ENCODE measurements at regions not wholly inside any gene's neighbourhood (a gene's known extent, or its start where the extent isn't known, plus 50 kb on each side); places are given as distances from the start of the nearest gene placed in this dataset.

DNA sequence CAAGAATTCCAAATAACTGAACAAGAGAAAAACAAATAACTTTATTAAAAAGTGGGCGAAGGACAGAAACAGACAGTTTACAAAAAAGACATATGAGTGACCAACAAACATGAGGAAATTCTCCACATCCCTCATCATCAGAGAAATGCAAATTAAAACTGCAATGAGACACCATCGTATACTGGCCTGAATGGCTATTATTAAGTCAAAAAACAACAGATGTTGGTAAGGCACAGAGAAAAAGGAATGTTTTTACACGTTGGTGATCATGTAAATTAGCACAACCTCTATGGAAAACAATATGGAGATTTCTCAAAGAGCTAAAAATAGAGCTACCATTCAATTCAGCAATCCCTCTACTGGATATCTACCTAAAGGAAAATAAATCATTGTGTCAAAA, 1260.4 kb upstream of the ALCAM start:
- no peaks in the 10 kb centered on the region; the same call in 1 of the 2 replicates for H3K79me1 ChIP-seq (ENCODE audit: low read depth, low read length)
- DNase-seq (ENCODE audit: low read depth in 1 of 2, low spot score in 2 of 2): no peak
- H3K18ac ChIP-seq (ENCODE audit: extremely low read depth, low read length): no peak overlapping the region
- no peak overlapping the region for H3K4ac ChIP-seq (replicated peaks; ENCODE audit: insufficient read length, low read depth, low read length)
- peaks cover 0 to 4% (median 0%) of the 10 kb centered on the region in 4 experiments; a peak in 1 of 7 replicates for H3K27me3 ChIP-seq (replicated peaks in 1 of 4; ENCODE audit: control insufficient read depth in 3 of 4, extremely low read depth in 1 of 4, insufficient read depth in 3 of 4, low read length in 3 of 4)
- no peak overlapping the region for H2AFZ ChIP-seq (ENCODE audit: low read length)
- H3K9ac ChIP-seq (replicated peaks in 1 of 4; ENCODE audit: extremely low read depth in 1 of 4, low read depth in 3 of 4, low read length in 3 of 4): no peak overlapping the region
- ChIA-PET POLR2A (ENCODE audit: partially characterized antibody) (no interaction called here), CTCF (ENCODE audit: partially characterized antibody) (no interaction called here)
- no peak overlapping the region for H3K4me2 ChIP-seq (ENCODE audit: insufficient read depth in 1 of 2, low read depth in 2 of 2, low read length in 2 of 2)
- no peaks in the 10 kb centered on the region for H3K36me3 ChIP-seq (ENCODE audit: control insufficient read depth in 2 of 4, insufficient read depth in 4 of 4, low read length in 3 of 4)
- no peak overlapping the region for H2BK120ac ChIP-seq (replicated peaks; ENCODE audit: low read depth, low read length)
- no peak overlapping the region for H3K27ac ChIP-seq (ENCODE audit: low read depth, low read length)
- no peaks in the 10 kb centered on the region for H3K23me2 ChIP-seq (ENCODE audit: low read depth, low read length)
- no peak overlapping the region for H2BK5ac ChIP-seq (ENCODE audit: low read depth, low read length)
- WGBS, 2 experiments (ENCODE audit: extremely low coverage in 1 of 2, insufficient coverage in 1 of 2, insufficient read length in 1 of 2, insufficient replicate concordance in 2 of 2, low coverage in 1 of 2, low lambda C conversion rate in 2 of 2, missing lambda C conversion rate in 1 of 2): 69% methylated on average over 3 of the region's 3 CpGs; no CpG with 5 or more reads in 1 of the 2 experiments
- H4K91ac ChIP-seq (replicated peaks; ENCODE audit: insufficient read length, low read length): no peak overlapping the region
- H3K9me3 ChIP-seq (ENCODE audit: insufficient read depth in 2 of 2, low read depth in 1 of 2, low read length in 1 of 2): no peaks in the 10 kb centered on the region
- H4K8ac ChIP-seq (ENCODE audit: extremely low read depth, insufficient read depth, low read length): no peak overlapping the region
- no peak overlapping the region for H2BK20ac ChIP-seq (ENCODE audit: low read length)
- no peak overlapping the region for H4K5ac ChIP-seq (ENCODE audit: insufficient read length, low read depth, low read length)
- H4K20me1 ChIP-seq (replicated peaks in 1 of 2; ENCODE audit: control insufficient read depth in 1 of 2, insufficient read depth in 2 of 2, low read length in 2 of 2): no peaks in the 10 kb centered on the region
- no peak overlapping the region for H2AK5ac ChIP-seq (ENCODE audit: low read depth, low read length)
- no peak overlapping the region for H3K4me3 ChIP-seq (ENCODE audit: extremely low read depth in 1 of 4, insufficient read depth in 2 of 4, low read depth in 3 of 4, low read length in 4 of 4)
- no peak overlapping the region for H3K56ac ChIP-seq (replicated peaks; ENCODE audit: insufficient read length, low read depth, low read length)
- H3K14ac ChIP-seq (ENCODE audit: insufficient read length): no peak overlapping the region
- H3K79me2 ChIP-seq (ENCODE audit: control insufficient read depth in 1 of 2, insufficient read depth in 2 of 2, low read length in 2 of 2): no peaks in the 10 kb centered on the region
- H3K23ac ChIP-seq (ENCODE audit: insufficient read length): no peak overlapping the region
- H2BK15ac ChIP-seq (ENCODE audit: low read length): no peak overlapping the region
- H2BK12ac ChIP-seq (ENCODE audit: low read depth, low read length): no peak overlapping the region
- peaks cover 0 to 4% (median 2%) of the 10 kb centered on the region in 4 experiments; a peak in 2 of 7 replicates for H3K4me1 ChIP-seq (replicated peaks in 1 of 4; ENCODE audit: control insufficient read depth in 3 of 4, insufficient read depth in 4 of 4, low read length in 3 of 4)
- no peak for FAIRE-seq
- TF ChIP-seq SIN3A (conservative IDR thresholded peaks at IDR 0.05 in 1 of 2, IDR thresholded peaks at IDR 0.05 in 1 of 2; ENCODE audit: low read depth in 1 of 2, low read length in 2 of 2) (no peak), PHF8 (conservative IDR thresholded peaks at IDR 0.05; ENCODE audit: low read depth, low read length) (no peak), TEAD4 (IDR thresholded peaks at IDR 0.05; ENCODE audit: low read depth, low read length) (no peak), POU5F1 (IDR thresholded peaks at IDR 0.05; ENCODE audit: low read depth, low read length) (no peak), ZNF274 (IDR thresholded peaks at IDR 0.05; ENCODE audit: borderline replicate concordance, extremely low read depth, low read length) (no peak), POLR2AphosphoS5 (IDR thresholded peaks at IDR 0.05; ENCODE audit: low read depth, low read length) (no peak), SIX5 (IDR thresholded peaks at IDR 0.05; ENCODE audit: low read depth, low read length) (no peak), EGR1 (IDR thresholded peaks at IDR 0.05; ENCODE audit: borderline replicate concordance, low read depth, low read length) (no peak), CBX5 (IDR thresholded peaks at IDR 0.05; ENCODE audit: low read depth, low read length) (no peak), MAFK (IDR thresholded peaks at IDR 0.05; ENCODE audit: low read depth, low read length) (no peak), NRF1 (IDR thresholded peaks at IDR 0.05; ENCODE audit: low read depth, low read length) (no peak), SP4 (IDR thresholded peaks at IDR 0.05; ENCODE audit: low read length) (no peak), CBX8 (IDR thresholded peaks at IDR 0.05; ENCODE audit: borderline replicate concordance, low read depth, low read length) (no peak), TAF7 (optimal IDR thresholded peaks at IDR 0.05; ENCODE audit: borderline replicate concordance, low read depth, low read length) (no peak), POLR2A (IDR thresholded peaks at IDR 0.05; ENCODE audit: control extremely low read depth in 1 of 2, low read depth in 2 of 2, low read length in 2 of 2) (no peak), SIRT6 (IDR thresholded peaks at IDR 0.05; ENCODE audit: low read length) (no peak)
- TF ChIP-seq, protein P1, sequence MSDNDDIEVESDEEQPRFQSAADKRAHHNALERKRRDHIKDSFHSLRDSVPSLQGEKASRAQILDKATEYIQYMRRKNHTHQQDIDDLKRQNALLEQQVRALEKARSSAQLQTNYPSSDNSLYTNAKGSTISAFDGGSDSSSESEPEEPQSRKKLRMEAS (IDR thresholded peaks at IDR 0.05): no peak
